Dermis blood vessel endothelial cell (primary cell): ENCODE measurements at regions not wholly inside any gene's neighbourhood (a gene's known extent, or its start where the extent isn't known, plus 50 kb on each side); places are given as distances from the start of the nearest gene placed in this dataset.

ENCODE experiments used
- DNase-seq: peaks from one replicate; pipeline ENCODE4 v3.0.0; 2010

DNA sequence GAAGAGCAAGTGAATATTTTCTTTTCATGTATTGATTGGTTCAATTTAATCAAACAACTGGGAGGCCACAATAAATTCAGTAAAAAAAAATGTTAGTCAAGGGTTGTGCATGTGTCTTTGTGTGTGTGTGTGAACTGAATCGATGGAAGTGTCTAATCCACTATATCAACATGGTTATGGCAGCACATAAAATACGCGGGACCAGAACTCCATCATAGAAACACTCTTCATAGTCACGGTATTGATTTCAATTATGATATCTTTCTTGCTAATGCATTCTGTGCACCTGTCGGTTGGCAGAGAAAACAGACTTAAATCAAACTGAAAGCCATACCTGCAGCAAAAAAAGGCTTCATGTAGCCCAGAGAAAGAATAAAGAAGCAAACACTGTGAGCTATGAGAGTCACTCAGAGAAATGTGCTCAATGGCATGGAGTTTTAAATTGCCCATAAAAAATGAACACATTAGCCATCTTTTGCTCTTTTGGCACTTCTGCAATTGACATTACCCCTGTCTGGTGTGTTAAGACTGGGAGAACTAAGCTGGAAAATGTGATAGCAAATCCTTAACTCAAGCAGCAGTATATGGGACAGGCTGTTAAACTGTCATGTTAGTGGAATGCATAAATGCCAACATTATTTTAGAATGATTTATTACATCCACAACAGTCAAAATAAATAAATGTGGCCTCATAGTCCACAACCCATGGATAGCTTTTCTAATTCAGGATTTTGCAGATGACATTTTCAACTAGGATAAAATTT lies 642.4 kb upstream of the C9orf72 start:
- DNase-seq, result no peak

DNA sequence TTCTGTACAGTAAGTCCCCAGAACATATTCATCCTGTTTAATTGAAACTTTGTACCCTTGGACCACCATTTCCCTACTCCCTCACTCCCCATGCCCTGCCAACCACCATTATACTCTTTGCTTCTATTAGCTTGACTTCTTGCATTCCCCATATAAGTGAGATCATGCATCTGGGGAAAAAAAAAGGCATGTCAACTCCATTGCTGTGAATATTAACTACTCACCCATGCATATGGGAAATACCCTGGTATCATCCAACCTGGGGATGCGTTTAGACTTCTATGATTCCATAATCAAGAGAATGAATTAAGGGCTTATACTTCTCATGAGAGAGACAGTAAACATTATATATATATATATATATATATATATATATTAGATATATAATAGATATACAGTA lies 659.4 kb upstream of the C9orf72 start:
- no peak for DNase-seq

DNA sequence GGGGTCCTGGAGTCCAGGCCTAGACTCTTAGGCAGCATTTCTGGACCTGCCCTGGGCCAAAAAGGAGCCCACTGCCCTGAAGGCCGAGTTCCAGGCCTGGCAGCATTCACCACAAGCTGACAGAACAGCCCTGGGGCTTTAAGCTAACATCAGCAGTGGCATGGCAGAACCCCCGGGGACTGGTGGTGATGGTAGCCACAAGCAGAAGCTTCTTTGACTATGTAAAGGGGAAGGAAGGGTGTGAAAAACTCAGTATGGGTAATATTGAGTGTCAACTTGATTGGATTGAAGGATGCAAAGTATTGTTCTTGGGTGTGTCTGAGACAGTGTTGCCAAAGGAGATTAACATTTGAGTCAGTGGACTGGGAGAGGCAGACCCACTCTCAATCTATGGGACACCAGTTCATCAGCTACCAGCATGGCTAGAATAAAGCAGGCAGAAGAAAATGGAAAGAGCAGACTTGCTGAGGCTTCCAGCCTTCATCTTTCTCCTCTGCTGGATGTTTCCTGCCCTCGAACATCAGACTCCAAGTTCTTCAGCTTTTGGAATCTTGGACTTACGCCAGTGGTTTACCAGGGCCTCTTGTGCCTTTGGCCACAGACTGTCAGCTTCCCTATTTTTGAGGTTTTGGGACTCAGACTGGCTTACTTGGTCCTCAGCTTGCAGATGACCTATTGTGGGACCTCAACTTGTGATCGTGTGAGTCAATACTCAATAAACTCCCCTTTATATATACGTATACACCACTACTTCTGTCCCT lies 661.0 kb upstream of the C9orf72 start:
- no peak for DNase-seq

DNA sequence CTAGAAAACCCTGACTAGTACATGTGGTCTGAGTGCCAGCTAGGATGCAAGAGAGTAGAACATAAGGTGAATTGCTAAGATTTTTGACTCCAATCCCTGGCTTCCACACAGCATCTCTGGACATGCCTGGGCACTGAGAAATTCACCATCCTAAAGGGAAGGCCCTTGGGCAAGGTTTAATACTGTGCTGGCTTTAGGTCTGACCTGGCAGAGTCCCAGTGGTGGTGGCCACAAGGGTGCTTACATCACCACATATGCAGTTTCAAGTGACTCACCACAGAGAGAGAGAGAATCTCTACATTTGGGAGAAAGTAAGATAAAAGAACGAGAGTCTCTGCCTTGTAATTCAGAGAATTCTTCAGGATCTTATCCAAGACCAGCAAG lies 661.6 kb upstream of the C9orf72 start:
- no peak for DNase-seq

DNA sequence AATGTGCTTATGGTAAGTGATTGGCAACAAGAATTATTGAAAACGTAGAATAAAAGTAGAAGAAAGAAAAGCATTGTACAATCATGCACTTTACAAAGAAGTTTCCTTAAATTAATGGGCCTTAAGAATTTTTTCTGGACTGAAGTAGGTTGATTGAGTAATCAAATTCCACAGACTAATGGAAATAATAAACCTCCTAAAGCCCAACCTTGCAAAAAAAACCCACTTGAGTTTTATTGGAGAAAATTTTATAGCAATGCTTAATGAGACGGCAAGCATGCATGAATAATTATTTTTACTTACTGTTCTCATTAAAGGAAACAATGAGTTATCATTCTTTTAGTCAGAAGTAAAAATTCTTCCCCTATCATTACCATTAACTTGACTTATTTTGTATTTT lies 676.1 kb upstream of the C9orf72 start:
- DNase-seq, result no peak

DNA sequence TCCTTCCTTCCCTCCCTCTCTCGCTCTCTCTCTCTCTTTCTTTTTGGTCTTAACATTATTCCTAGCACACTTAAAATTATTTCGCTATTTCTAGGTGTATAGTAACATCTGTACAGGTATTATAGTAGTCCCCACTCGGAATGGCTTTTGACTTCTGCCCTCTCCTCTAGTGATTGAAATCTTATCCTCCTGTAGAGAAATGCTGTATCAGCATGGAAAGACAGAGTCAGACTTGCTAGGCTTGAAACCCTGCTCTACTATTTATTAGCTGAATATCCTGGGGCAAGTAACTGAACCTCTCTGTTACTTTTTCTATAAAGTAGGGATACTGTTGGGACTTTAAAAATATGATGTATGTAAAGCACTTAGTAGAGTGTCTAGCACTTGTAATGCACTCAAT lies 681.9 kb upstream of the C9orf72 start:
- DNase-seq, result no peak

DNA sequence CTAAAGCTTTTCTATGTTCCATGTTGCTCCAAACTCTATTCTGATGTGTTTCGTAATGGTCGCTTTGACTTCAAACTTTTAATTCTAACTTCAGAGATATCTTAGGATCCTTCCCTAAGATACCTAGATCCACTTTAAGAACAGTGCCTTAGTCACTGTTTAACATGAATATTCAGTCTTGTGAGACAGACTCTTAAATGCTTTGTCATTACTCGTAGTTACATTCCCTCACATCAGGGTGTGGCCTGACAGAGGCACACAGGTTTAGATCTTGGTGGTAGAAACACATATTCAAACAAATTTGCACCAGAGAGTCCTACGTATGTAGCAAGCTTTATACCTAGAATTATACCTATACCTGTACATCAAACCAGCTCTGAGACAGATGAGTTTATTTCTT lies 687.0 kb upstream of the C9orf72 start:
- no peak for DNase-seq

DNA sequence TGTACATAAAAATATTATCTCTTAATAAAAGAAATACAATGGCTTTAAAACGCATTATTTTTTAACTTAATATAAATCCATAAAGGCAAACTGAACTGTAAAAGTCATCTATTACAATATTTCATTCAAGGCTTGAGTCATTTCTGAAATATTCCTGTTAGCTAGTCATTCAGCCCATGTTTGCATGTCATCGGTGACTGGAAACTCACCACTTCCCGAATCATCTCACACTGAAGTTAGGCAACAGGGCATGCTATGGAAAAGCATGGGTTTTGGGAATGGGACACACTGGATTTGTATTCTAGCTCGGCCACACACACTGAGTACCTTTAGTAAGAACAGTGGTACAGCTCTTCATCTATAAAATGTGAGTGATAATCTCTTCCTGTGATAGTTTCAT lies 691.1 kb upstream of the C9orf72 start:
- no peak for DNase-seq

DNA sequence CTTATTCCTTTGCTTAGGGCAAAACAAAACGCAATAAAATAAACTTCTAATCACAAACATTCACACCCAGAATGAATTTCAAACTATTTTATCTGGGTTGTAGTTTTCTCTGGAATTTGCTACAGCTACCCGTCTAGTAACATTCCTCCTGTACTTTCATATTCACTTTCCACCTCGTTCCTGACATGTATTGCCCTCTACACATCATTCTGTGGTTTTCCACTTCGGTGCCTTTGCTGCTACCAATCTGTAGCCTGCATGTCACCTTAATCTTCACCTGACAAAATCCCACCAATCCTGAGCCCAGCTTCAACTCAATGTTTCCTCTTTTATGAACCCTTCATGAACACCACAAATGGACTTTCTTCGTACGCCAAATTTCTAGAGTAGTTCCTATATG lies 694.1 kb upstream of the C9orf72 start:
- no peak for DNase-seq

DNA sequence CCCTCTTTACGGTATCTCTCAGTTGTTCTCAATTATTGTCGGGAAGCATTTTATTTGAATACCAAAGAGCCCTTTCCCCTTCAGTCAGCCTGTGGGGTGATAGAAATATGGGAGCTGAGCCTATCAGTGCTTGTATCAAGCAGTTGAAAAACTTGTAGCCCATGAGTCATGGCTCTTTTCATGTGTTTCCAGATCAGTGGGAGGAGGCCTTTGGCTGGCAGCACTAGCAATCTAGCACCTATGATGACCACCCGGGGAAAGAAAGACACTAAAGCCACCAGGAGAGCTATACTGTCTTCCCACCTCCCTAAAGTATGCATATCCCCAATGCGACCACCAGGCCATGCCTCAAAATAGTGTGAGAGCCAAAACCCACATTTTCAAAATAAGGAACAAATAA lies 696.9 kb upstream of the C9orf72 start:
- no peak for DNase-seq

DNA sequence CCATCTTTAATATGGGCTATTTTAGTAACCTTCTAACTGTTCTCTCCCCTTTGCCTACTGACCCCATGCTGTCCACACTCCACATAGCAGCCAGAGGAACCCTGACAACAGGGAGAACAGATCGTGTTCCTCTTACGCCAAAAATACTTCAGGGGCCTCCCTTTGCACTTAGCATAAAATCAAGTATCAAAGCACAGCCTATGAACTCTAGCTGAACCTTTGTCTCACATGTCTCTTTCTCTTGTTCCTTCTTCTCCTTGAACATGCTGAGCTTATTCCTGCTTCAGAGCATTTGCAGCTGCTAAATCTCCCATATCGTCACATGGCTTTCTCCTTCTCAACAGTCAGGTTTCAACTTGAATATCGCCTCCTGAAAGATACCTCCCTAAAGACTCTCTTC lies 698.8 kb upstream of the C9orf72 start:
- no peak for DNase-seq

DNA sequence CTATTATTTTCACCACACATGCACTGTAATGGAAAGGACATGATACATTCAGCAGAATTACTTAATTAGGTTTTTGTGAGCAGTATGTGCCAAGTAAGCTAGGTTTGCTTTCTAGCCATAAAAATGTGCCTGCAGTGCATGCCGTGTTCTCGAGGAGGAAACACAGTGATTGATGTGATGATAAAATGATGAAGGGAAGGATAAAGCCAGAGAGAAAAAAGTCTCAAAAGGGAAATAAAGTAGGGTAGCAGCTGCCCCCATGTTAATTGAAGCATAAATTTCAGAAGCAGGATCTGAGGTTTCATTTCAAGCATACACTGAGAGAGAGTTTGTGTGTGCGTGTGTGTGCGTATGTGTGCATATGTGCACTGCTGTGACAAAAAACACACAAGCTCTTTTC lies 714.2 kb upstream of the C9orf72 start:
- DNase-seq, result no peak

DNA sequence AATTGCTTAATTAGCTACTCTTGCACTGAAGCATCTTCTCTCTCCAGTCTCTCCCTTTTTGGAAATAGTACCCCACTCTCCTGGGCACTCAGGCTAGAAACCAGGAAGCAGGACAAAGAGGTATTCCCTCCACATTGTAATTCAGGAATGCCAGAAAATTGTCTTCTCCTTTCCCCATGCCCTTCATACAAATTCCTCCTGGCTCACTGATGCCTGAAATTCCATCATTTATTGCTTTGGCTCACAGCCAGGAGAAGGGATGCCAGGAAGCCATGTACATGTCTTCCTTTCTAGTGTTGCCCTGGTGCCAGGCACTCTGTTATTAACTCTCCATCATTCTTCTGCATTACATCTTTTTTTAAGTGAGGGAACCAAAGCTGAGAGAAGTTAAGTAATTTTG lies 716.5 kb upstream of the C9orf72 start:
- no peak for DNase-seq

DNA sequence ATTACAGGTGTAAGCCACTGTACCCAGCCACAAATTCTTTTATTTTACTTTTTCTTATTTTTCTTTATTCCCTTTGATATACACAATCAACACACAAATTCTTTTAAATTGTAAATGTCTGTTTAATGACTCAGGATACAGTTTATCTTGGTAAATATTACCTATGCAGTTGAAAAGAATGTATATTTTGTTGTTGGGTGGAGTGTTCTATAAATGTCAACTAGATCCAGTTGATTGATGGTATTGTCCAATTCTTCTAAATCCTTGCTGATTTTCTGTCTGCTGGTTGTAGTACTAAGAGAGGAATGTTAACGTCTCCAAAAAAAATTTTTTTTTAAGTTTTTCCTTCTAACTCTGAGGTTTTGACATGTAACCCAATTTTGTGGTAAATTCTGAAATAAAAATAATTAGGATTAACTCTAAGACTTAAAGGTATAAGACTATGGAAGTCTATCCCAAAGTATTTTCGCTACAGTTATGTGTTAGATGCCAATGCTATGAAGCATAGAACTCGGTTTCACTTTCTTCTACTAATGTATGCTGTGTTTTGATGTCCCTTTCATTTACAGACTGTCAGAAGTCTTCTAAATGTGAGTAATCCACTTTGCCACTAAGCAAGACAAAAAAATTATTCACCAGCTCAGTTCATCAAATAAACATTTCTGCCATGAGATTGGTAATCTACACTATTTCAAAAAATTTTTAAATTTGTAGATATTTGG lies 720.2 kb upstream of the C9orf72 start:
- no peak for DNase-seq

DNA sequence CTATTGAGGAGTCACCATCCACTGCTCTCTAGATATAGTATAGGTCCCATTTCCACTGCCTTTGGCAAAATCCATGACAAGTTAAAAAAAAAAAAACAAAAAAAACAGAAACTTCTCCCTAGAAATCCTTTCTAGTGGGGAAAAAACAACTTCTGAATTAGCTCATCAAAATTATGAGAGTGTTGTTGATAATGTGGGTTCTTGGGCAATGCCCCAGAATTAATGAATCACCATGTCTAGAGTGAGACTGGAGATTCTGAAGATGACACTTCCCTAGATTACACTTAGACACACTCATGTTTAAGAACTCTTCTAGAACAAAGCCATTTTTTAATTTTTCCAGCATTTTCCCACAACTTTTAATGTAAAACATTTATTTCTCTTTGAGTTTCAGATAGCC lies 728.0 kb upstream of the C9orf72 start:
- DNase-seq, result no peak

DNA sequence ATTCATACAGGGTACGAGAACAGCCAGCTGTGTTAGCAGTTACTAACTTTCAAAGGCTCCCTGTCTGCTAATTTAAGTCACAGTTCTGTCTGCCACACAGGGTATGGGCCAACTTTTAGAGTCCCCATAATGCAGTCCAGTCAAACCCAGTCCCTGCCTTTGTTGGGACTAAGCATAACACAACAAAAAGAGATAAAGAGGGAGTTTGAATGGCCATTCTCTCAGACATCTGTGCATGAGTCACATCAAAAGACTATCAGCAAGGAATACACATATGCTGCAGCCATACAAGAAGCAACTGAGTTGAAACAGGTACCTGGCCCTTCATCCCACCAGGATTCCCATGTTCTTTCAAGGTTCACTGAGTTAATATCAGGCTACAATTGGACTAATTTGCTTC lies 744.5 kb upstream of the C9orf72 start:
- no peak for DNase-seq

DNA sequence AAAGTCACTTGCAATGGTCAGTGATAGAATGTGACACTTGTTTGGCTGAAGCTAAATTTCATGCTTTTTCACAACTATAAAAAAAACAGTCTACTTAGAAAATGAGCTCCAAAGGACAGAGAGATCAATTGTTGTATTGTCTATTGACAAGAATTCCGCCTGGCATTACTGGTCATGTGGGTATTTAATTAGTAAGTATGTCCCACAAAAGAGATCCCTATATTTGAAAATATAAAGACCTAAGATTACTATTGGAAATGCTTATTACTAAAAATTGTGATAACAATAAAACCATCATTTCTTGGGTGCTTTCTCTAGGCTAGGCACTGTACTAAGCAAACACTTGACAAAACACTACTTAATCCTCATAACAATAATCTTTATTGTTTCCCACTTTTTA lies 745.2 kb upstream of the C9orf72 start:
- no peak for DNase-seq

DNA sequence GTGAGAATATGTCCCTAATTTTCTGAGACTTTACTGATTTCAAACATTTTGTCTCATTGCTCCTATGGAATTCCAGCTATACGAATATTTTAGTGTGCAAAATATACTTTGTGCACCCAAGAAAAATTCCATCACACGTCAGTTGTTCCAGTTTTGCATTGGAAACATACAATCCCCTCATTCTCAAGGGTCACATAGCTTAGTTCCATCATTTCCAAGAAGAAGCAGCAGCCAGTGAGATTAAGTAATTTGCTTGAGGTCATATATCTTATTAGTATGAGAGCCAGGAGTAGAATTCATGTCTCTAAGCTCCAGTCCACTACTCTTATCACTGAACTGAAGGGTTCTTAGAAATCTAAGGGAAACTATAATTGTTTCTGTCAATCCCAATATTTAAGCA lies 746.7 kb upstream of the C9orf72 start:
- DNase-seq, result no peak

DNA sequence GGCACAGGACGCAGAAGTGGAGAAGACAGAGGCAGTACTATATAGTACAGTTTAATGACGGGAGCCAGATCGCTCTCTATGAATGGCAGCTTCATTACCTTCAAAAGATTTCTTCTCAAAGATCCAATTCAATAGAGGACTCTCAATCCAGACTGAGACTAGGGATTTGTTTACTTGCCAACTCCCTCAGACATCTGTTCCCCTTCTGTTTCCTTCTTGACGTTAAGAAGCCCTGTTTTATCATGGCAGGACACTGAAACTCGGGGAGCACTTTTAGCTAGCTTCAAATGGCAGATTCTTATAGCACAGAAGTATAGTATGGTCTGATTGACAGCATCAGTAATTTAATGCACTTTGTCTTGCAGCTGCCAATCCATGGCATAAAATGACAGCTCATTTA lies 747.3 kb upstream of the C9orf72 start:
- DNase-seq, result no peak

DNA sequence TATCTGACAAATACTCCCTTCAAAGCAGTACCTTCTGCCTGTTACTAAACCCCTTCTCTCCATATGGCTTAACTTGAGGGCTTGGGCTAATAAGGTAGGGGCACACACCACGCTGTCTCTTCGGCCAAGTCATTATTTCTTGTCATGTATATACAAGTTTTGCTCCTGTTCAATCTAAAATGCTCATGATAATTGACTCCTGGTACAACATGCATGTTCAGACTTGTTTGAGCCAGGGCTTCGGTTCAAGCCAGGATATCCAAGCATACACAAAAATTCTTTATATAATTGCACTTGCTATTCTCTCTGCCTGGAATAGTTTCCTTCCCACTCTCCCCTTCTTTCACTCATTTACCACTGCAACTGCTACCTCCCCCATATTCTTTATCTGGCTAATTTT lies 756.0 kb upstream of the C9orf72 start:
- no peak for DNase-seq

DNA sequence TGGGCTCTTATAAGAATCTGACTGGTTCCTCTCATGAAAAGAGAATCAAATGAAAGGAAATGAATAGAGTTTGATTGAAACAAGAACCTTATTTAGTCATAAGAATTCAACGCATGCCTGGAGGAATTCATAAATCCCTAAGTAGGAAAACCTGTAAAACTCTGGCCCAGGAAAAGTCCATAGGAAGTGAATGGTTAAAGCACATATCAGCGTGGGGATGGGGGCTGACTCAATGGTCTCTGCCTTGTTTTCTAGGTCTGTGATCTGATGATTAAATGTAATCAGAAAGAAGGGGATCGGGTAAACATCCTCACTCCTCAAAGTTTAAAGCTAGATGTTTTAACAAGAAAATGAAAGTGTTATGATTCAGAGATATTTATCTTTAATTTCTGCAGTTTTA lies 759.4 kb upstream of the C9orf72 start:
- DNase-seq, result no peak

DNA sequence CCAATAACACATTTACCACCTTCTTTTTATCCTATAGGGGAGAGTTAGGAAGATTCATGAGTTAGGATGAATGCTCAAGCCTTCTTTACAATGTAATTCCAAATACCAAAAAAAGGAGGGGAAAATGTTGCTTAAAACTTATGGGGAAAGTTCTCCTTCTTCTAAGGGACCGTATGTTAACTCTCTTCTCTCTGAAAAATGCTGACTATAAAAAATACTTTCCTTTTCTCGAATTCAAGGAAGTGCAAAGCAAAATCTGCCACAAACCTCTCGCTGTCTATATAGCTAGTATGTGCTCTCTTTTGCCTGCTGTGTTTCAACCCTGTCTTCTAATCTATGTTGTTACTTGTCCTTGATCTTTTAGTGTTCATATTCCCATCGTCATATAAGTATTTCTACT lies 768.6 kb upstream of the C9orf72 start:
- no peak for DNase-seq

DNA sequence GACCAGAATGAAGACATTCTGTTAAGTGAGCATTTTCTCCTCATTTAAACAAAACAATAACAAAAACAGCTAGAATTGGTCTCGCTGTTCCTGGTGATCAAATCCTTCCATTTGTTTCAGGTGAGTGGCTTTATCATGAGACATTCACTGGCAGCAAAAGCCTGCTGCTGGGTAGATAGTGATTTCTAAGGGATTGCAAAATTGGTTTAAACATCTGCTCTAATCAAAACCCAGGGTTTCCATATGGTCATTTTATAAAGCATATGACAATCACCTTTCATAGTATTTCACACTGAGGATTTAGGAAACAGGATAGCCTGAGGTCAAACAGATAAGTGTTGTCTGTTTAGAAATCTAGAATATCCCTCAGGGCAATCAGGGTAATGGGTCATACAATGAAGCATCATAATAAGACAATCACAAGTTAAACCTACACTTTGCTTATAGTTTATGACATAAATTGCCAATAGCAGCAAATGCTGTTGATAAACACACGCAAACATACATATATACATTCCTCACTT lies 769.6 kb upstream of the C9orf72 start:
- DNase-seq, result no peak

DNA sequence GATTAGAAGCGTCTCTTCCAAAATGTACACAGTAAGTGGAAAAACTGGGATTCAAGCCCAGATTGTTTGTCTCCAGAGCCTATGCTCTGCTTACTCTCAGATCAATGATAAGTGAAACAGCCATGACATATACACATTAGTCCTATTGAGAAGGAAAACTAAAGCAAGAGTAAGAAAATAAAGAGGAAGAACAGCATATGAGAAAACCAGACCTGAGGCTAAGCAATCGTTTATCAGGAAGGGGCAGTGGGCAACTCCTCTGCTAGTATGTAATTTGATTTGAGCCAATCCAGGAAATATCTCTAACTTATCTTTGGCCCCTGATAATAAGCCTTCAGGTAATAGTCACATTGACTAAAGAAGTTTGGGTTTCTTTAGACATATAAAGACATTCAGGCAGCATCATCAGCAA lies 789.9 kb upstream of the C9orf72 start:
- no peak for DNase-seq
